ENCODE measurements at regions not wholly inside any gene's neighbourhood (a gene's known extent, or its start where the extent isn't known, plus 50 kb on each side); places are given as distances from the start of the nearest gene placed in this dataset.

DNA sequence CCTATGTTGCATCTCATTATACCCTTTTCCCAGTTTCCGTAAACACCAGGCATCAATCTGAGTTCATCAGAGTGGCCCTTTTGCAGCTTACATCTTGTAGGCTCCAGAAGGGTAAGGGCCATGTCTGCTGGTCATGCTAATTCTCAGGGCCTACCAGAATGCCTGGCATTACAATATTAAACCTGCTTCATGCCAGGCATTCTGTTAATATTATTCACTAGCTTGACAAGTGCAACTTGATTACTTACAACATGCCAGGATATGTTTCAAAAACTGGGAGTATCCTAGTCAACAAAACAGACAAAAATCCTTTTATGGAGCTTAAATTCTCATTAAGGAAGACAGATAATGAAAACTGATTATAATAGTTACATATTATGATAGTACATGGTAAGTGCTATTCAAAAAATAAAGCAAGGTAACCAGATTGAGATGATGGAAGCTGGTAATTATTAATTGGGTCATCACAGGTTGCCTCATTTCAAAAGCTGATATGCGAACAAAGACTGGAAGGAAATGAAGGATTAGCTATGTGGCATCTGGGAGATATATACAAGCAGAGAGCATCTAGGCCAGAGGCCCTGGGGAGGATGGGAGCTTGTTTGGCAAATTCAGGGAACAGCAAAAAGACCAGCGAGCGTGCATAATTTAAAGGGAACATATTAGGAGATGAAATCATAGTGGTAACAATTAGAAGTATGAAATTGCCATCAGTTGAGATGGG is 406.3 kb downstream of the DMRT2 start:
- H3K4me2 ChIP-seq (ENCODE audit: low read length) = no peak overlapping the region
- H3K4me1 ChIP-seq (ENCODE audit: control insufficient read depth, insufficient read depth, low read length) = peaks cover 3% of the 10 kb centered on the region
- H3K9me3 ChIP-seq (replicated peaks; ENCODE audit: low read length) = no peaks in the 10 kb centered on the region
- H3K9ac ChIP-seq (ENCODE audit: low read depth, low read length) = no peak overlapping the region
- no peaks in the 10 kb centered on the region for H3K36me3 ChIP-seq (ENCODE audit: insufficient read depth, low read length)
- peaks cover 21% of the 10 kb centered on the region for H3K27me3 ChIP-seq (ENCODE audit: control insufficient read depth, insufficient read depth, low read length)
- H3K4me3 ChIP-seq (ENCODE audit: low read length) = no peak overlapping the region

DNA sequence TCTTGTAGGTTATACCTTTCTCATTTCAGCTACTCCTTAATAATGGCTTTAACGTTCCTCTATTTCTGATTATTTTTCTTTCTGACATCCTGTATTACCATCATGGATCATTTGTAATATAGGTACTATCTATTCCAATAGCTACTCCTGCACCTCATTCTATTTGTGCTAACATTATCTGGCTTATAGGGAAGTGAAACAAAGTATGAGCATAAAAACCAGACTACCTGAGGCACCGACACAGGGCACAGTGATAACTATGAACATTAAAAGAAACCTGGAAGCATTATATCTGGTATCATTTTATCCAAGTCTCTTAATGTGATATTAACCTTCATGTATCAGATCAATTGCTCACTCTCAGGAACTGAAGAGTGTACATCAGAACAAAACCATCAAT is 407.3 kb downstream of the DMRT2 start:
- Histone ChIP-seq H3K4me1 (ENCODE audit: control insufficient read depth, insufficient read depth, low read length) (peaks cover 3% of the 10 kb centered on the region), H3K36me3 (ENCODE audit: insufficient read depth, low read length) (no peaks in the 10 kb centered on the region), H3K9me3 (replicated peaks; ENCODE audit: low read length) (no peaks in the 10 kb centered on the region), H3K4me3 (ENCODE audit: low read length) (no peak overlapping the region), H3K27me3 (ENCODE audit: control insufficient read depth, insufficient read depth, low read length) (peaks cover 21% of the 10 kb centered on the region), H3K9ac (ENCODE audit: low read depth, low read length) (no peak overlapping the region), H3K4me2 (ENCODE audit: low read length) (no peak overlapping the region)

DNA sequence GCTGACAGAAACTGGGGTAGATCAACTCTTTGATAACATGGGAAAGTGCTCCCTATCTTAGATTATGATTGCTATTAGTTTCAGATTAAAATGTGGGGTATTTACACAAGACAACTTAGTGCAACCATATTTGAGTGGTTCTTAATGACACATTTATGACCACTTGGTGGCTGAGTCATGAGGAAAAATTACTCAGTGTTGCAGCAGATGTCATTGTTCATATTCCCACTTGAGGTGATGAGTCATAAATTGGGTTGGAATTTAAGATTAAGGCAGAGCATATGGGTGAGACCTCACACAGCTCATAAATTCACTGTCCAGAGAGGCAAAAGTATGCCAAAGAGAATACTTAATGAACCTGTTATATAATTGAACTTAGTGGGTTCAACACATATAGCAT is 408.3 kb downstream of the DMRT2 start:
- Histone ChIP-seq H3K9me3 (replicated peaks; ENCODE audit: low read length) (no peaks in the 10 kb centered on the region), H3K9ac (ENCODE audit: low read depth, low read length) (no peak overlapping the region), H3K4me3 (ENCODE audit: low read length) (no peak overlapping the region), H3K4me1 (ENCODE audit: control insufficient read depth, insufficient read depth, low read length) (peaks cover 3% of the 10 kb centered on the region), H3K4me2 (ENCODE audit: low read length) (no peak overlapping the region), H3K36me3 (ENCODE audit: insufficient read depth, low read length) (no peaks in the 10 kb centered on the region), H3K27me3 (ENCODE audit: control insufficient read depth, insufficient read depth, low read length) (peaks cover 19% of the 10 kb centered on the region)

DNA sequence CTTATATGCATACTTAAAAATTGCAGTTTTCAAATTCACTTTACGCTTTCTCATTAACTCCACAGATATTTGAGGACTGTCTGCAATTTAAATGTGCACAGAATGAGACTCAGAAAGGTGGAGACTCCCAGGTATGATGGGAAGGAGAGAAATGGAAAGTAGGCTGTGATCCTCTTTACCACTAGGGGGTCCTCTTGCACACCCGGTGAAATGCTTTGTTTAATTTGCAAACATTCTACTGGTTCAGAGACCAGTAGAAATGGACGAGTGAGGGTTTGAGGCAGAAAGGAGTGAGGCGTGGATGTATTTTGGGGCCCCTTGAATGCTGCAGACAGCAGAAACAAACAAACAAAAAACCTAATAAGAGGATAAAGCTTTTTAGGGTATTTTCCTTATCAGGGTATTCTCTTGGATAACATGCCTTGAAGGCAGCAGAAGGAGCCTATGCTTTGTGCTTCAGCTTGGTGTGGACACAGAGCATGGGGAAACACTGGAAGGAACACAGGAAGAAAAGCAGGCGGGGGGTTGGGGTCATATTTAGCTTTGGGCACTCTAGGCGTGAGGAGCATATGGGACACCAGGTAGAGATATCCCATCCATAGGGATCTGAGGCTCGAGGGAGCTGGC is 410.1 kb downstream of the DMRT2 start:
- Histone ChIP-seq H3K9me3 (replicated peaks; ENCODE audit: low read length) (no peaks in the 10 kb centered on the region), H3K36me3 (ENCODE audit: insufficient read depth, low read length) (no peaks in the 10 kb centered on the region)

DNA sequence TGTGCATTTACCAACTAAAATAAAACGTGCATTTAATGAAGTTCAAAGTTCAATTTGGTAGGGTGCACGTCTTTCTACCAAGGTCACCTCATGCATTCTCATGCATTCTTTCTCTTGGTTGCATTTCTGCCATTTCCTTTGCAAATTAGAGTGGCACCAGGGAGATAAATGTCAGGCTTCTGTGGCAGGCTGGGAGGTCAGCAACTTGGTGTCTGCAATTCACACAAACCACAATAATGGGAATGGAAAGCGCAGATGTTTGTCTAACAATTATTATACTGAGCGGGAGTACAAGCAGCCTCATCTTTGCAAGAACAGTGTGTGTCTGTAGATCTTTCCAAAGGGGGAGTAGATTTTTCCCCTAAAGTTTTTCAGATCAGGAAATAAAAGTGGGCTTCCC is 411.7 kb downstream of the DMRT2 start:
- H3K27me3 ChIP-seq (ENCODE audit: control insufficient read depth, insufficient read depth, low read length) = peaks cover 8% of the 10 kb centered on the region
- H3K4me1 ChIP-seq (ENCODE audit: control insufficient read depth, insufficient read depth, low read length) = peaks cover 3% of the 10 kb centered on the region
- no peak overlapping the region for H3K9ac ChIP-seq (ENCODE audit: low read depth, low read length)
- H3K36me3 ChIP-seq (ENCODE audit: insufficient read depth, low read length) = no peaks in the 10 kb centered on the region
- H3K4me2 ChIP-seq (ENCODE audit: low read length) = no peak overlapping the region
- no peak overlapping the region for H3K4me3 ChIP-seq (ENCODE audit: low read length)
- H3K9me3 ChIP-seq (replicated peaks; ENCODE audit: low read length) = no peaks in the 10 kb centered on the region

More for the DNA sequence above, 410.1 kb downstream of the DMRT2 start:
- Histone ChIP-seq H3K9ac (ENCODE audit: low read depth, low read length) (no peak overlapping the region), H3K4me3 (ENCODE audit: low read length) (no peak overlapping the region), H3K4me2 (ENCODE audit: low read length) (no peak overlapping the region), H3K27me3 (ENCODE audit: control insufficient read depth, insufficient read depth, low read length) (peaks cover 3% of the 10 kb centered on the region), H3K4me1 (ENCODE audit: control insufficient read depth, insufficient read depth, low read length) (peaks cover 3% of the 10 kb centered on the region)

DNA sequence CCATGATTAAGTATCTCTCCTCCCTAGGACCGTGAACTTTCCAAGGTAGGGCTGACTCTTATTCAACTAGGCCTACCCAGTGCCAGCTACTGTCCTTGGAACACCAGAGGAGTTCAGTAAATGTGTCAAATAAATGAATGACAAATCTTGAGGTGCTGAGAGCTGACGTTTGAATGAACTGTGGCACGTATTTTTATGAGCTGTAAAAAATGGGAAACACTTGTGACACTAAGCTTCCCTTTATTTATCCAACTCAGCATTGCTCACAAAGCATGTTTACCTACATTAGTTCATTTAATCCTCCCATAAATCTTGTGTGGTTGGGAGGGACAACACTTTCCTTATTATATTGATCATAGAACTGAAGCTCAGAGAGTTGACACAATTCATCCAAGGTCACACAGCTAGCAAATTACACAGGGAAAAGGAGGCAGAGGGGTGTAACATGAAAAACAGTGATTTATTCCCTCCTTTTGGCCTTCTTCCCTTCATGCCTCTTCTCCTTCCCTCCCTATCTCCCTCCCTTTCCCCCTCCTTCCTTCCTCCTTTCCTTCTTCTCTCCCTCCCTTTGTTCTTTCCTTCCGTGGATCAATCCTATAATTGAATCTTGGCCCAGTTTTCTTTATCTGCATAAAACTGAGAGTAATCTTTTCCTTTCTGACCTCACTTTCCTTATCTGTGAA is 412.6 kb downstream of the DMRT2 start:
- H3K9me3 ChIP-seq (replicated peaks; ENCODE audit: low read length) = no peaks in the 10 kb centered on the region
- peaks cover 8% of the 10 kb centered on the region for H3K27me3 ChIP-seq (ENCODE audit: control insufficient read depth, insufficient read depth, low read length)
- H3K4me3 ChIP-seq (ENCODE audit: low read length) = no peak overlapping the region
- H3K36me3 ChIP-seq (ENCODE audit: insufficient read depth, low read length) = no peaks in the 10 kb centered on the region
- peaks cover 3% of the 10 kb centered on the region for H3K4me1 ChIP-seq (ENCODE audit: control insufficient read depth, insufficient read depth, low read length)
- no peak overlapping the region for H3K9ac ChIP-seq (ENCODE audit: low read depth, low read length)
- no peak overlapping the region for H3K4me2 ChIP-seq (ENCODE audit: low read length)

DNA sequence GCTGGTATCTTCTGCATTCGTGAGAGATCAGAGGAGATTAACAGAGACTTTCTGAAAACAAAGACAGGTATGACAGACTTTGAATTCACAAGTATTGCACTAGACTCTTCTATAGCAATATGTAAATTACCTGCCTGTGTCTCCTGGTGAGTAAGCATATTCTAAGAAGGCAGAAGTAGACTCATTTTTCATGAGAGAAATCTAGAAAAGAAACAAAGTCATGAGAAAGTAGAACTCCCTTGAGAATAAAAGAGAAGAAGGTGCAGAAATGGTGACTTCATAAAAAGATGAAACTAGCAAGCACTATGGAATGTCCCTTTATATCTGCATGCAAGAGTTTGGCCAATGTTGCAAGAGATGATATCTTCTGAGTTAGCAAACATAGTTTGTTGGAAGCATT is 419.8 kb downstream of the DMRT2 start:
- H3K9ac ChIP-seq (ENCODE audit: low read depth, low read length) = no peak overlapping the region
- H3K9me3 ChIP-seq (replicated peaks; ENCODE audit: low read length) = no peaks in the 10 kb centered on the region

DNA sequence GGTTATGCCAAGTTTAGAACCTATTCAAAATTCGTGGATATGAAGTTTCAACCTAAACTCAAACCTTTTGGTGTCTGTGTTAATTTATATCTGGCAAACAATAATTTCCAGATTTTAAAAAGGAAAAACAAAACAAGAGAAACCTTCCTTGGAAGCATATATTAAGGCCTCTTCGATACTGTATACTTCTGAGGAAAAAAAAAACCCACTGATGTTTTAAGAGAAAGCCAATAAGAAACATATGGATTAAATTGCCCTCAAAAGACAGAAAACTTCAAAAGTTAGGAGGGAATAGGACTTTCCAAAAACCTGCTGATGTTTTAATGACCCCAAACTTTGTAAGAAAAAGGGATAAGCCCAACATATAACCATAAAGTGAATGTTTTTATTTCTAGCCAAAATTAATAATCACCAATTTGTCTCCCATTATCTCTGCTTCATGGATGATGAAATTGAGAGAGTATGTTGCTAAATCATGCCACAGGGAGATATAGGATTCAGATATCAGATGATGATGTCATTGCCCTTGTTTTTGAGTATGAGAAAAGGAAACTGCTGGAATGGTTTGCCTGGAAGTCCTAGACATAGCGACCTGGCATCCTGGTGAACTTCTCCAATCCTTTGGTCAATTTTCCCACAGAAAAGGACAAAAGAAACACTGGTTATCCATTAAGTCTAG is 423.9 kb downstream of the DMRT2 start:
- no peaks in the 10 kb centered on the region for H3K36me3 ChIP-seq (ENCODE audit: insufficient read depth, low read length)
- no peak overlapping the region for H3K4me2 ChIP-seq (ENCODE audit: low read length)
- H3K4me1 ChIP-seq (ENCODE audit: control insufficient read depth, insufficient read depth, low read length) = no peaks in the 10 kb centered on the region
- H3K4me3 ChIP-seq (ENCODE audit: low read length) = no peak overlapping the region
- H3K9me3 ChIP-seq (replicated peaks; ENCODE audit: low read length) = no peaks in the 10 kb centered on the region
- no peak overlapping the region for H3K9ac ChIP-seq (ENCODE audit: low read depth, low read length)
- H3K27me3 ChIP-seq (ENCODE audit: control insufficient read depth, insufficient read depth, low read length) = peaks cover 10% of the 10 kb centered on the region

More for the DNA sequence above, 419.8 kb downstream of the DMRT2 start:
- Histone ChIP-seq H3K4me3 (ENCODE audit: low read length) (no peak overlapping the region), H3K4me2 (ENCODE audit: low read length) (no peak overlapping the region), H3K27me3 (ENCODE audit: control insufficient read depth, insufficient read depth, low read length) (peaks cover 19% of the 10 kb centered on the region), H3K4me1 (ENCODE audit: control insufficient read depth, insufficient read depth, low read length) (no peaks in the 10 kb centered on the region), H3K36me3 (ENCODE audit: insufficient read depth, low read length) (no peaks in the 10 kb centered on the region)

DNA sequence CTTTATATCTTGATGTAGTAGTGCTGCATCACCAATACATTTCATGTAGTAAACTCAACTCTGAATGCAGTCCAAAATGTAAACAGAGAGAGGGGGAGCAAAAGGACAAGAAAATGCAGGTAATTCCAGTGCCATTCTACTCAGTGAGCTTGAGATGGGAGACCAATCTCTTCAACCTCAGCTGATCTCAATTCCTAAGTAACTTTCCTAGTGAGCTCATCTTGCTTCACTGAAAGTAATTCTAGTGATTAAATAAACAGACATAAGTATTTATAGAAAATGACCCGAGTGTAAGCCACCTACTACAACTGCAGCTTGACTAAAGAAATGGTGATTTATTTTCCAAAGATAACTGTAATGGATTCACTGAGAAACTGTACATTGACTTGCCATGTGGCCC is 424.5 kb downstream of the DMRT2 start:
- Histone ChIP-seq H3K4me1 (ENCODE audit: control insufficient read depth, insufficient read depth, low read length) (no peaks in the 10 kb centered on the region), H3K4me2 (ENCODE audit: low read length) (no peak overlapping the region), H3K27me3 (ENCODE audit: control insufficient read depth, insufficient read depth, low read length) (peaks cover 10% of the 10 kb centered on the region), H3K9me3 (replicated peaks; ENCODE audit: low read length) (no peaks in the 10 kb centered on the region), H3K4me3 (ENCODE audit: low read length) (no peak overlapping the region), H3K9ac (ENCODE audit: low read depth, low read length) (no peak overlapping the region), H3K36me3 (ENCODE audit: insufficient read depth, low read length) (no peaks in the 10 kb centered on the region)

DNA sequence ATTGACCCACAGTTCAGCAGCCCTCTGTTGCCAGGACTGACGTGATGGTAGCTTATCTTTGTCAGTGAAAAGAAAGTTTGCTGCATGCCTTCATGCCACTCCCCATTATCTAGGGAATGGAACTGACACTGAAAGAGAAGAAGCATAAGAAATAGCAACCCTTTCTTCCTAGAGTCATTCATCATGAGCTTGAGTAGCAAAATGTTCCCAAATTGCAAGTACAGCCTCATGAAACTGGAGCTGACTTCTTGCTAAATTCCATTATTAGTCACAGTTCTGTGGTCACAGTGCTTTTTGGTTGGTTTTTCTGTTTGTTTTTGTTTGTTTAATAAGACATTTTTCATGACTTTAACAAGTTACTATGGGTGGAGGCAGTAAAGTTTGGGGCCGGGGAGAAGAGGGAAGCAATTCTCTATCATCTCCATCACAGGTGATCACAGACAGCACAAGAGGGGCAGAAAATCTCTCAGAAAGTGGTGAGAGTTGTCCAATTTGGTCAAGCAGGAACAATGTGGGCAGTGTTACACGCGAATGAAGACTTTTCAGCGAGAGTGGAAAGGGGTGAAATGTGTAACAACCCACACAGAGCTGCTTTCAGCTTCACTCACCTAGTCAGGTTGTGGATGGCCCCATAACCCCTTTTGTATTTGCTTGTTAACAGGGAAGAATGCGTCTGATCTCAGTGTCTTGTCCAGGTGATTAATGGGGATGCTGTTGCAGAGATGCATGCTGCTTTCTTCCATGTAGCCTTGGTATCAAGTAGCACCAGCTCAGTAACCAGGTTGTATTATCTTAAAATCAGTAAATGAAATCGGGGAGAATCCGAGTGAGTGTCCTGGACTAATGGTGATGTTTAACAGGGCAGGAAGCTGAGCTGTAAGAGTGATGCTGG is 440.4 kb downstream of the DMRT2 start:
- Histone ChIP-seq H3K4me3 (ENCODE audit: low read length) (no peak overlapping the region), H3K36me3 (ENCODE audit: insufficient read depth, low read length) (no peaks in the 10 kb centered on the region), H3K9ac (ENCODE audit: low read depth, low read length) (no peak overlapping the region), H3K27me3 (ENCODE audit: control insufficient read depth, insufficient read depth, low read length) (peaks cover 16% of the 10 kb centered on the region), H3K9me3 (replicated peaks; ENCODE audit: low read length) (no peaks in the 10 kb centered on the region), H3K4me1 (ENCODE audit: control insufficient read depth, insufficient read depth, low read length) (peaks cover 11% of the 10 kb centered on the region), H3K4me2 (ENCODE audit: low read length) (no peak overlapping the region)

DNA sequence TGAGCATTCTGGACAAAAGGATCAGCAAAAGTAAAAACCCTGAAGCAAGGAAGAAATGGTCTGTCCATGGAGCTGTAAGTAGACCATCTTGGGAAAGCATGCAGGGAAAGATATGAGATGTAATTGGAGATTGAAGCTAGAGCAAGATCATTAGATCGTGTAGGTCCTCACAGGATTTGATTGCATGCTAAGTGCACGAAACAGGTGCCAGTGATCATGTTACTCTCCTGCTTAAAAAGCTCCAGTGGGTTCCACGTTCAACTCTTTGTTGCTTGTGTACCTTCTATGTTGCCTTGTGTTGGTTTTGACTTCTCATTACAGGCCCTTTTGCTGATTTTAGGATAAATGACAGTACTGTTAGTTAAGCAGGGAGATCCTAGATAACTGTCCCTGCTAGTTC is 442.0 kb downstream of the DMRT2 start:
- Histone ChIP-seq H3K27me3 (ENCODE audit: control insufficient read depth, insufficient read depth, low read length) (peaks cover 20% of the 10 kb centered on the region), H3K4me1 (ENCODE audit: control insufficient read depth, insufficient read depth, low read length) (peaks cover 11% of the 10 kb centered on the region), H3K36me3 (ENCODE audit: insufficient read depth, low read length) (no peaks in the 10 kb centered on the region), H3K4me2 (ENCODE audit: low read length) (no peak overlapping the region), H3K9ac (ENCODE audit: low read depth, low read length) (no peak overlapping the region), H3K9me3 (replicated peaks; ENCODE audit: low read length) (no peaks in the 10 kb centered on the region), H3K4me3 (ENCODE audit: low read length) (no peak overlapping the region)
